ENCODE measurements at regions not wholly inside any gene's neighbourhood (a gene's known extent, or its start where the extent isn't known, plus 50 kb on each side); places are given as distances from the start of the nearest gene placed in this dataset.

- Histone ChIP-seq H3K36me3 (ENCODE audit: control insufficient read depth, insufficient read depth, low read length) (no peaks in the 10 kb centered on the region), H3K9ac (ENCODE audit: insufficient read depth, low read length) (no peak overlapping the region), H2AFZ (ENCODE audit: low read length) (peak overlapping the region; percentile 67), H3K79me2 (ENCODE audit: control insufficient read depth, insufficient read depth, low read length) (no peaks in the 10 kb centered on the region), H3K4me2 (ENCODE audit: extremely low read depth, insufficient read depth, low read length) (no peak overlapping the region), H3K4me1 (ENCODE audit: control insufficient read depth, extremely low read depth, insufficient read depth, low read length) (no peaks in the 10 kb centered on the region), H3K9me3 (ENCODE audit: control insufficient read depth, insufficient read depth, low read depth, low read length) (no peaks in the 10 kb centered on the region), H3K27me3 (ENCODE audit: control insufficient read depth, insufficient read depth, low read length) (no peaks in the 10 kb centered on the region), H4K20me1 (ENCODE audit: control insufficient read depth, extremely low read depth, insufficient read depth, low read length) (no peaks in the 10 kb centered on the region), H3K4me3 (replicated peaks in 1 of 4; ENCODE audit: control extremely low read depth in 1 of 4, insufficient read depth in 1 of 4, low read depth in 3 of 4, low read length in 4 of 4) (no peak overlapping the region), H3K27ac (ENCODE audit: insufficient read depth, low read length) (no peak overlapping the region)
- peak; percentile 20 to 41 for DNase-seq (ENCODE audit: low read depth in 2 of 2)
- TF ChIP-seq CTCF (conservative IDR thresholded peaks at IDR 0.05 in 1 of 2, IDR thresholded peaks at IDR 0.05 in 1 of 2; ENCODE audit: low read depth in 1 of 2, low read length in 2 of 2) (no peak), EZH2 (IDR thresholded peaks at IDR 0.05; ENCODE audit: low read length, missing control alignments) (no peak)
Measured at GRCh38 chr9:78605041-78606000, 308.4 kb downstream of the PSAT1 start.

GRCh38 chr9:78606001-78606379, 309.1 kb downstream of the PSAT1 start:
- Histone ChIP-seq H3K4me2 (ENCODE audit: extremely low read depth, insufficient read depth, low read length) (no peak overlapping the region), H2AFZ (ENCODE audit: low read length) (peak overlapping the region; percentile 67), H3K27ac (ENCODE audit: insufficient read depth, low read length) (no peak overlapping the region)

More at GRCh38 chr9:78606001-78606379, 309.1 kb downstream of the PSAT1 start:
- Histone ChIP-seq H3K9me3 (ENCODE audit: control insufficient read depth, insufficient read depth, low read depth, low read length) (no peaks in the 10 kb centered on the region), H3K4me1 (ENCODE audit: control insufficient read depth, extremely low read depth, insufficient read depth, low read length) (no peaks in the 10 kb centered on the region), H3K36me3 (ENCODE audit: control insufficient read depth, insufficient read depth, low read length) (no peaks in the 10 kb centered on the region), H3K27me3 (ENCODE audit: control insufficient read depth, insufficient read depth, low read length) (no peaks in the 10 kb centered on the region), H4K20me1 (ENCODE audit: control insufficient read depth, extremely low read depth, insufficient read depth, low read length) (no peaks in the 10 kb centered on the region), H3K4me3 (replicated peaks in 1 of 4; ENCODE audit: control extremely low read depth in 1 of 4, insufficient read depth in 1 of 4, low read depth in 3 of 4, low read length in 4 of 4) (no peak overlapping the region), H3K9ac (ENCODE audit: insufficient read depth, low read length) (no peak overlapping the region), H3K79me2 (ENCODE audit: control insufficient read depth, insufficient read depth, low read length) (no peaks in the 10 kb centered on the region)
- TF ChIP-seq EZH2 (IDR thresholded peaks at IDR 0.05; ENCODE audit: low read length, missing control alignments) (no peak), CTCF (conservative IDR thresholded peaks at IDR 0.05 in 1 of 2, IDR thresholded peaks at IDR 0.05 in 1 of 2; ENCODE audit: low read depth in 1 of 2, low read length in 2 of 2) (no peak)
- DNase-seq (ENCODE audit: low read depth in 2 of 2), result peak; percentile 20 to 69
